SK-N-SH treated with all-trans-retinoic acid at 6 μM for 48 hours (cell line): ENCODE measurements at regions not wholly inside any gene's neighbourhood (a gene's known extent, or its start where the extent isn't known, plus 50 kb on each side); places are given as distances from the start of the nearest gene placed in this dataset.

Experiments
- ATAC-seq: fragments of 200-7000 bp; cut with Tn5 transposase; 3 replicates; pipeline ENCODE4 v1.9.1; 2020; ENCODE audit warnings: mild to moderate bottlenecking, moderate library complexity
- CREB5 ChIP-seq: fragments of 250-450 bp; sonication (Bioruptor Pico); IDR thresholded peaks from 2 replicates; pipeline ENCODE4 v1.5.1; 2020; ENCODE audit warnings: low read depth, mild to moderate bottlenecking, moderate library complexity
- CSDC2 ChIP-seq: fragments of 250-450 bp; sonication (Bioruptor Pico); IDR thresholded peaks from 2 replicates; pipeline ENCODE4 v1.5.0; 2020; ENCODE audit warnings: mild to moderate bottlenecking, moderate library complexity
- CSRNP3 ChIP-seq: fragments of 250-450 bp; sonication (Bioruptor Pico); IDR thresholded peaks from 2 replicates; pipeline ENCODE4 v1.5.1; 2021; ENCODE audit warnings: mild to moderate bottlenecking, moderate library complexity
- ESRRG ChIP-seq: fragments of 250-450 bp; sonication (Bioruptor Pico); IDR thresholded peaks from 2 replicates; pipeline ENCODE4 v1.6.1; 2021; ENCODE audit warnings: mild to moderate bottlenecking
- GLIS3 ChIP-seq: fragments of 250-450 bp; sonication (Bioruptor Pico); IDR thresholded peaks from 2 replicates; pipeline ENCODE4 v1.5.0; 2020; ENCODE audit warnings: mild to moderate bottlenecking, moderate library complexity
- ISL1 ChIP-seq: fragments of 250-450 bp; sonication (Bioruptor Pico); IDR thresholded peaks from 2 replicates; pipeline ENCODE4 v2.1.2; 2022; ENCODE audit warnings: mild to moderate bottlenecking, moderate library complexity
- PPARA ChIP-seq: fragments of 250-450 bp; sonication (Bioruptor Pico); IDR thresholded peaks from 2 replicates; pipeline ENCODE4 v1.5.0; 2020; ENCODE audit warnings: mild to moderate bottlenecking, borderline replicate concordance
- RARB ChIP-seq: fragments of 250-450 bp; sonication (Bioruptor Pico); IDR thresholded peaks from 2 replicates; pipeline ENCODE4 v1.8.0; 2021; ENCODE audit warnings: mild to moderate bottlenecking, moderate library complexity
- SNAI2 ChIP-seq: fragments of 250-450 bp; sonication (Bioruptor Pico); IDR thresholded peaks from 2 replicates; pipeline ENCODE4 v1.5.0; 2020; ENCODE audit warnings: mild to moderate bottlenecking, moderate library complexity
- TCF4 ChIP-seq: fragments of 250-450 bp; sonication (Bioruptor Pico); IDR thresholded peaks from 2 replicates; pipeline ENCODE4 v1.8.0; 2021; ENCODE audit warnings: mild to moderate bottlenecking, moderate library complexity, borderline replicate concordance
- TOX ChIP-seq: fragments of 250-450 bp; sonication (Bioruptor Pico); IDR thresholded peaks from 2 replicates; pipeline ENCODE4 v1.8.0; 2021; ENCODE audit warnings: mild to moderate bottlenecking, moderate library complexity, borderline replicate concordance
- ZFP3 ChIP-seq: fragments of 250-450 bp; sonication (Bioruptor Pico); IDR thresholded peaks from 2 replicates; pipeline ENCODE4 v1.5.0; 2020; ENCODE audit warnings: mild to moderate bottlenecking, moderate library complexity
- ZFP30 ChIP-seq: fragments of 450-650 bp; formaldehyde crosslinking; IDR thresholded peaks from 2 replicates; pipeline ENCODE4 v1.5.0; 2022; ENCODE audit warnings: mild to moderate bottlenecking, moderate library complexity
- ZNF565 ChIP-seq: fragments of 450-650 bp; formaldehyde crosslinking; conservative IDR thresholded peaks from 2 replicates; pipeline ENCODE4 v1.5.0; 2020; ENCODE audit warnings: low read depth, mild to moderate bottlenecking, moderate library complexity
- ZNF8 ChIP-seq: fragments of 450-650 bp; formaldehyde crosslinking; IDR thresholded peaks from 2 replicates; pipeline ENCODE4 v1.5.0; 2020; ENCODE audit warnings: mild to moderate bottlenecking, moderate library complexity
- TF ChIP-seq, protein P1 (sequence below): fragments of 250-450 bp; sonication (Bioruptor Pico); IDR thresholded peaks from 2 replicates; pipeline ENCODE4 v1.5.0; 2020; ENCODE audit warnings: mild to moderate bottlenecking, moderate library complexity
- TF ChIP-seq, protein P2 (sequence below): fragments of 250-450 bp; sonication (Bioruptor Pico); IDR thresholded peaks from 2 replicates; pipeline ENCODE4 v1.8.0; 2021; ENCODE audit warnings: low read depth, mild to moderate bottlenecking, moderate library complexity, borderline replicate concordance
- TF ChIP-seq, protein P3 (sequence below): fragments of 250-450 bp; sonication (Bioruptor Pico); IDR thresholded peaks from 2 replicates; pipeline ENCODE4 v1.8.0; 2020; ENCODE audit warnings: mild to moderate bottlenecking, moderate library complexity, borderline replicate concordance

GRCh38 chr1:99131546-99131945 lies 126.9 kb upstream of the PLPPR5 start:
- no peak for TF ChIP-seq CSRNP3
- no peak for TF ChIP-seq TCF4 (CRISPR knock-in tag)
- TF ChIP-seq, protein P1, sequence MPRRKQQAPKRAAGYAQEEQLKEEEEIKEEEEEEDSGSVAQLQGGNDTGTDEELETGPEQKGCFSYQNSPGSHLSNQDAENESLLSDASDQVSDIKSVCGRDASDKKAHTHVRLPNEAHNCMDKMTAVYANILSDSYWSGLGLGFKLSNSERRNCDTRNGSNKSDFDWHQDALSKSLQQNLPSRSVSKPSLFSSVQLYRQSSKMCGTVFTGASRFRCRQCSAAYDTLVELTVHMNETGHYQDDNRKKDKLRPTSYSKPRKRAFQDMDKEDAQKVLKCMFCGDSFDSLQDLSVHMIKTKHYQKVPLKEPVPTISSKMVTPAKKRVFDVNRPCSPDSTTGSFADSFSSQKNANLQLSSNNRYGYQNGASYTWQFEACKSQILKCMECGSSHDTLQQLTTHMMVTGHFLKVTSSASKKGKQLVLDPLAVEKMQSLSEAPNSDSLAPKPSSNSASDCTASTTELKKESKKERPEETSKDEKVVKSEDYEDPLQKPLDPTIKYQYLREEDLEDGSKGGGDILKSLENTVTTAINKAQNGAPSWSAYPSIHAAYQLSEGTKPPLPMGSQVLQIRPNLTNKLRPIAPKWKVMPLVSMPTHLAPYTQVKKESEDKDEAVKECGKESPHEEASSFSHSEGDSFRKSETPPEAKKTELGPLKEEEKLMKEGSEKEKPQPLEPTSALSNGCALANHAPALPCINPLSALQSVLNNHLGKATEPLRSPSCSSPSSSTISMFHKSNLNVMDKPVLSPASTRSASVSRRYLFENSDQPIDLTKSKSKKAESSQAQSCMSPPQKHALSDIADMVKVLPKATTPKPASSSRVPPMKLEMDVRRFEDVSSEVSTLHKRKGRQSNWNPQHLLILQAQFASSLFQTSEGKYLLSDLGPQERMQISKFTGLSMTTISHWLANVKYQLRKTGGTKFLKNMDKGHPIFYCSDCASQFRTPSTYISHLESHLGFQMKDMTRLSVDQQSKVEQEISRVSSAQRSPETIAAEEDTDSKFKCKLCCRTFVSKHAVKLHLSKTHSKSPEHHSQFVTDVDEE (CRISPR knock-in tag): no peak
- TF ChIP-seq GLIS3 (CRISPR knock-in tag): no peak
- no peak for ATAC-seq

DNA sequence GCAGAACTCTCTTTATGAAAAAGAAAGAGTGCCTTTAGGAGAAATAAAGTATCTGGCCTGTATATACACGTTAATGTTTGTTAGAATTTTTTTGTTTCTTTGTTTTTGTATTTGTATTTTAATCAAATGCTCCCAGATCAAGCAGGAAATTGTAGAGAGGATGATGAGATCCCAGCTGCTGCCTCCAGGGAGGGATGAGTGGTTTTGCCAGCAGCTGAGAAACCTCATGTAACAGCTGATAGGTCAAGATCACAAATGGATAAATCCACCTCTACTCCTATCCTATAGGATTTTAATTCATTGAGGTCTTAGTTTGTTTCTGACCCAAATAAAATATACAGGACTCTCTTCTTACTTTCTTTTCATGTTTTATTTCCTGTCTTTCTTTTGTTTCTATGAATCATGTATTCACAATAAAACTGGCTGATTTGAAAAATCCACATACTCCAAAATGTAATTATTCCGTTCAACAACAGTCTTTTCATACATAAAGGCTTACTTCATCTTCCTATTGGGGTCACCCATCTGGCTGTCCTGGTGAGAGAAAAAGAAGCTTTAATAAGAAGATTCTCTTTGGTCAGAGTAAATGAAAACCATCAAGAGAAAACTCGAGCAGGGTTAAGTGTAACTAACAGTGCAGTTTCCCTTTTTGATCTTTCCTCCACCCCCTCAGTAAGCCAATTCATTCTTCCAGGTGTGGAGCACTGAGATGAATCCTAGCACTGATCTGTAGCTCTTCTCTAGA lies 129.3 kb upstream of the PLPPR5 start:
- TF ChIP-seq CSDC2 (CRISPR knock-in tag): no peak
- TF ChIP-seq ZFP30 (CRISPR knock-in tag): no peak
- no peak for TF ChIP-seq RARB (CRISPR knock-in tag)
- no peak for TF ChIP-seq ZNF8 (CRISPR knock-in tag)
- no peak for TF ChIP-seq ISL1 (CRISPR knock-in tag)
- TF ChIP-seq CSRNP3: no peak
- no peak for TF ChIP-seq SNAI2
- TF ChIP-seq, protein P1 (CRISPR knock-in tag): no peak
- no peak for TF ChIP-seq GLIS3 (CRISPR knock-in tag)
- TF ChIP-seq, protein P2, sequence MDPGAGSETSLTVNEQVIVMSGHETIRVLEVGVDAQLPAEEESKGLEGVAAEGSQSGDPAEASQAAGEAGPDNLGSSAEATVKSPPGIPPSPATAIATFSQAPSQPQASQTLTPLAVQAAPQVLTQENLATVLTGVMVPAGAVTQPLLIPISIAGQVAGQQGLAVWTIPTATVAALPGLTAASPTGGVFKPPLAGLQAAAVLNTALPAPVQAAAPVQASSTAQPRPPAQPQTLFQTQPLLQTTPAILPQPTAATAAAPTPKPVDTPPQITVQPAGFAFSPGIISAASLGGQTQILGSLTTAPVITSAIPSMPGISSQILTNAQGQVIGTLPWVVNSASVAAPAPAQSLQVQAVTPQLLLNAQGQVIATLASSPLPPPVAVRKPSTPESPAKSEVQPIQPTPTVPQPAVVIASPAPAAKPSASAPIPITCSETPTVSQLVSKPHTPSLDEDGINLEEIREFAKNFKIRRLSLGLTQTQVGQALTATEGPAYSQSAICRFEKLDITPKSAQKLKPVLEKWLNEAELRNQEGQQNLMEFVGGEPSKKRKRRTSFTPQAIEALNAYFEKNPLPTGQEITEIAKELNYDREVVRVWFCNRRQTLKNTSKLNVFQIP (CRISPR knock-in tag): no peak
- no peak for TF ChIP-seq TOX (CRISPR knock-in tag)
- no peak for TF ChIP-seq ESRRG (CRISPR knock-in tag)
- no peak for TF ChIP-seq ZNF565 (CRISPR knock-in tag)
- TF ChIP-seq ZFP3: no peak
- TF ChIP-seq CREB5 (CRISPR knock-in tag): no peak
- TF ChIP-seq, protein P3, sequence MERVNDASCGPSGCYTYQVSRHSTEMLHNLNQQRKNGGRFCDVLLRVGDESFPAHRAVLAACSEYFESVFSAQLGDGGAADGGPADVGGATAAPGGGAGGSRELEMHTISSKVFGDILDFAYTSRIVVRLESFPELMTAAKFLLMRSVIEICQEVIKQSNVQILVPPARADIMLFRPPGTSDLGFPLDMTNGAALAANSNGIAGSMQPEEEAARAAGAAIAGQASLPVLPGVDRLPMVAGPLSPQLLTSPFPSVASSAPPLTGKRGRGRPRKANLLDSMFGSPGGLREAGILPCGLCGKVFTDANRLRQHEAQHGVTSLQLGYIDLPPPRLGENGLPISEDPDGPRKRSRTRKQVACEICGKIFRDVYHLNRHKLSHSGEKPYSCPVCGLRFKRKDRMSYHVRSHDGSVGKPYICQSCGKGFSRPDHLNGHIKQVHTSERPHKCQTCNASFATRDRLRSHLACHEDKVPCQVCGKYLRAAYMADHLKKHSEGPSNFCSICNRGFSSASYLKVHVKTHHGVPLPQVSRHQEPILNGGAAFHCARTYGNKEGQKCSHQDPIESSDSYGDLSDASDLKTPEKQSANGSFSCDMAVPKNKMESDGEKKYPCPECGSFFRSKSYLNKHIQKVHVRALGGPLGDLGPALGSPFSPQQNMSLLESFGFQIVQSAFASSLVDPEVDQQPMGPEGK (CRISPR knock-in tag): no peak
- no peak for TF ChIP-seq PPARA (CRISPR knock-in tag)

More for the DNA sequence above, 129.3 kb upstream of the PLPPR5 start:
- no peak for ATAC-seq
